HG02798 (cell line): ENCODE measurements at regions not wholly inside any gene's neighbourhood (a gene's known extent, or its start where the extent isn't known, plus 50 kb on each side); places are given as distances from the start of the nearest gene placed in this dataset.
"Not testable (repeated sequence)": the region's sequence is repeated elsewhere in the genome, so short reads cannot be mapped to it uniquely, and the experiment has no call there.

Experiments used
- ATAC-seq: cut with Tn5 transposase; IDR thresholded peaks from one replicate; pipeline ENCODE4 v1.9.1; 2021; ENCODE audit warnings: mild to moderate bottlenecking; ENCODE audit not compliant: unreplicated experiment, poor library complexity

GRCh38 chr1:70807088-70807664 is 240.4 kb downstream of the PTGER3 start:
- ATAC-seq: no peak

- ATAC-seq: no peak
Observed at GRCh38 chr1:70809069-70809468, 238.5 kb downstream of the PTGER3 start.

- no peak for ATAC-seq
Observed at GRCh38 chr1:70811815-70812214, 235.8 kb downstream of the PTGER3 start.

- ATAC-seq: no peak
Observed at GRCh38 chr1:70812442-70813109, 235.0 kb downstream of the PTGER3 start.

- ATAC-seq: no peak
Observed at GRCh38 chr1:70818401-70818800, 229.2 kb downstream of the PTGER3 start.

- ATAC-seq: no peak
Observed at GRCh38 chr1:70819231-70819630, 228.4 kb downstream of the PTGER3 start.

- no peak for ATAC-seq
Observed at GRCh38 chr1:70819785-70820184, 227.8 kb downstream of the PTGER3 start.

GRCh38 chr1:70820396-70820795 is 227.2 kb downstream of the PTGER3 start:
- ATAC-seq: no peak

- ATAC-seq: no peak
Observed at GRCh38 chr1:70820995-70821394, 226.6 kb downstream of the PTGER3 start.

GRCh38 chr1:70826428-70826827 is 221.2 kb downstream of the PTGER3 start:
- ATAC-seq: no peak

GRCh38 chr1:70827030-70827429 is 220.6 kb downstream of the PTGER3 start:
- no peak for ATAC-seq

GRCh38 chr1:70828177-70828576 is 219.4 kb downstream of the PTGER3 start:
- ATAC-seq: no peak

GRCh38 chr1:70834365-70834764 is 213.3 kb downstream of the PTGER3 start:
- not testable (repeated sequence) for ATAC-seq

- no peak for ATAC-seq
Observed at GRCh38 chr1:70836456-70836855, 211.2 kb downstream of the PTGER3 start.

GRCh38 chr1:70840260-70840953 is 207.2 kb downstream of the PTGER3 start:
- no peak for ATAC-seq

- ATAC-seq: no peak
Observed at GRCh38 chr1:70842562-70842961, 205.1 kb downstream of the PTGER3 start.

- ATAC-seq: no peak
Observed at GRCh38 chr1:70843452-70843851, 204.2 kb downstream of the PTGER3 start.

- ATAC-seq: no peak
Observed at GRCh38 chr1:70847013-70847412, 200.6 kb downstream of the PTGER3 start.

- ATAC-seq: no peak
Observed at GRCh38 chr1:70855203-70855602, 192.4 kb downstream of the PTGER3 start.

GRCh38 chr1:70856201-70856600 is 191.4 kb downstream of the PTGER3 start:
- ATAC-seq: no peak

- ATAC-seq: no peak
Observed at GRCh38 chr1:70863239-70863638, 184.4 kb downstream of the PTGER3 start.

- ATAC-seq: no peak
Observed at GRCh38 chr1:70864302-70864701, 183.3 kb downstream of the PTGER3 start.
